Stomach (tissue), 4 donors: ENCODE measurements at regions not wholly inside any gene's neighbourhood (a gene's known extent, or its start where the extent isn't known, plus 50 kb on each side); places are given as distances from the start of the nearest gene placed in this dataset.

Source experiments
- CTCF ChIP-seq, 7 experiments: fragments of 450-650 bp in 4 of 7; fragments of 200-600 bp in 3 of 7; sonication (generic) in 3 of 7; IDR thresholded peaks; one replicate each; pipeline ENCODE4 v1.5.1; 2016 to 2019; ENCODE audit warnings: antibody characterized with exemption in 7 of 7, control low read depth in 2 of 7, mild to moderate bottlenecking in 1 of 7
- EP300 ChIP-seq: sonication (generic); formaldehyde crosslinking; IDR thresholded peaks from one replicate; pipeline ENCODE4 v1.6.1; 2017; ENCODE audit warnings: antibody characterized with exemption

GRCh38 chr4:166491635-166492034, 618.6 kb downstream of the TLL1 start:
- TF ChIP-seq CTCF (IDR thresholded peaks at IDR 0.05) (no peak), EP300 (no peak)
